NCI-H524 (cell line): ENCODE measurements at regions not wholly inside any gene's neighbourhood (a gene's known extent, or its start where the extent isn't known, plus 50 kb on each side); places are given as distances from the start of the nearest gene placed in this dataset.
A peak's percentile ranks its signal among the peaks of the same experiment; 100 is the strongest.

Source experiments
- DNase-seq, 2 experiments: peaks; one replicate each; lab custom pipeline; 2025; lab: John Stamatoyannopoulos, UW

DNA sequence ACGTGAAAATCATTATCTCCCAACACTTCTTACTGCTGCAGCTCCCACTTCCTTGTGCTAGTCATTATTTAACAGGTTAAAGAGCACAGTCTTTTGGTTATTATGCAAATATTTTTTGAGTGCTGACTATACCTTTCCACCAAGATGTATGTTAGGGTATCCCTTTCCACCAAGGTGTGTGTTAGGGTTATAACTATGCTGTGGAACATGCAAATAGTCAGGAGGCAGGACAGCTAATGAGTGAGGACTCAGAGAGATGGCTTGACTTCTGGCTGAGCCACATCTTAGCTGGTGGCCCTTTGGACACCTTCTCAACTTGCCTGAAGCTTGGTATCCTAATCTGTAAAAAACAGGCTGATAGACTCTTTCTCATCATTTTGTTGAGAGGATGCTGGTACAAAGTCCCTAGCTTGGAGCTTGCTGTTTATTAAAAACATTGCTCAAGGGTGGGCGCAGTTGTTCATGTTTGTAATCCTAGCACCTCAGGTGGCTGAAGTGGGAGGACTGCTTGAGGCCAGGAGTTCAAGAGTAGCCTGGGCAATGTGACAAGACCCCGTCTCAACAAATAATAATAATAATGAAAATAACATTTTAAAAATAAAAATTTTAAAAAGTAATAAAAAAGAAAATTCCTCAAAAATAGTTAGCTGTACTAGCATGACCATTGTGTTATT lies 160.5 kb upstream of the ADAMTS9 start:
- no peak for DNase-seq

DNA sequence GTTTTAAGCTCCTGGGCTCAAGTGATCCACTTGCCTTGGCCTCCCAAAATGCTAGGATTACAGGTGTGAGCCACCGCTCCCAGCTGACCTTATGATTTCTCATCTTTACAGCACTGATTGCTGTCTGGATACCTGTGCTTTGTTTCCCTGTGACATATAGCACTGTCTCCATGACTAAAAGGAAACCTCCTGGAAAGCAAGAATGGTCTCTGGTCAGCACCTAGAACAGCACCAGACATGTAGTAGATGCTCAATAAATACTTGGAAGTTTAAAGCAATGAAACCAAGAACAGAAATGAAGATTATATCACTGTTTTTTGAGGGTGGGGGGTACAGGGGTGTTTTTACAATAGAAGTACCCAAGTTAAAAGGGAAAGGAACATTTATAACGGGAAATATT lies 156.8 kb upstream of the ADAMTS9 start:
- no peak for DNase-seq

DNA sequence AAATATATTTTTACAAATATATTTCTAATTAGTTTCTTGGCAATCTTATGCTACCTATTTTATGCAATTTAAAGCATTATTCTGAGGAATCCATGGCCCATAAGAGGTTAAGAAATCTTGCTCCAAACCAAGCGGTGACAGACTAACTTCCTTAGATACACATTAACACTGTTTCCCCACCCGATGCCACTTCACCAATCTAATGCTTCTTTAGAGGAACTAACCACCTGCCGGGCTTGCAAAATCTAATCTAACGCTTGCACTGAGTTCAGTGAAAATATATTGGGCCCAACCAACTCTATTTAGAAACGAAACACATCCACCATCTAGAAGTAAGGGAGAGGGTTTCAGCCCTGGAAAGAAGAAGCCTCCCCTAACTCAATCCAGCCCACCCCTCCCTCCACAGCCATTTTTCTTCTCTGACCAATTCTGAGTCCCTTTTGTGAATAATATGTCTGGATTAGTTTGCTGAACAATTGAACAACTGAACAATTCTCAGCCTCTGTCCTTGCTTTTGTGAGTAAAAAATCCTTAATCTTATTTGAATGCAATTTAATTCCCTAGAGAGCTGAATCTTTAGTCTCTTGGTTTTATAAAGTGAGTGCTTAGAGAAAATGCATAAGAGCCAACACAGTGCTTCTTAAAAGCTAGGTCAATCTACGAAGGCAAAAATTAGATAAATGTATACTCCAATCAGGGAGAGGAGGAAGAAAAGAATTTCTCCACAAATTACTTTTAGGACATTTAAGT lies 150.4 kb upstream of the ADAMTS9 start:
- DNase-seq: peak; percentile 17 to 57

DNA sequence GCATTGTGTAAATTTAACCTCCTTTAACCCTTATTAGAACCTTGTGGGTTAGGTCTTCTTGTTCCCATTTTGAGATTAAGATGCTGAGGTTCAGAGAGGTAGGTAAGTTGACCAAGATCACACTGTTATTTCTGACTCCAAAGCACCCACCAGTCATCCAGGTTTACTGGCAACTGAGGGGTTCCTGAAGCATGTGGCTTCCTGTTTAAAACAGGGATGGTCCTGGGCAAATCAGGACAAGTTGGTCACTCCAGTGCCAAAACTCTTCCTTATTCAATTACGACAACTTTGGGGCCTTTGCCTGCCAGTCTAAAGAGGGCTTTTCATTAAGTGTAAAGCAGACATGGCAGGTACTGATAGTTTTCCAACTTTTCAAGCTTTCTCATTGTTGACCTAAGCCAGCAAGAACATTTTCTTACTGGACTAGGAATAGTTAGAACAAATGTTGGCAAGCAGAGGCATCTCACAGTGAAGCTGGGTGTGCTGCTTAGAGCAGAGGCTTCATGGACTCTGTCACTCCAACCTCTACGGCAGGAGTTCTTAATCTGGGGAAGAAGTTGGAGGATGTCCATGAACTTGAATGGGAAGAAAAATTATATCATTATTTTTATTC lies 149.4 kb upstream of the ADAMTS9 start:
- no peak for DNase-seq

DNA sequence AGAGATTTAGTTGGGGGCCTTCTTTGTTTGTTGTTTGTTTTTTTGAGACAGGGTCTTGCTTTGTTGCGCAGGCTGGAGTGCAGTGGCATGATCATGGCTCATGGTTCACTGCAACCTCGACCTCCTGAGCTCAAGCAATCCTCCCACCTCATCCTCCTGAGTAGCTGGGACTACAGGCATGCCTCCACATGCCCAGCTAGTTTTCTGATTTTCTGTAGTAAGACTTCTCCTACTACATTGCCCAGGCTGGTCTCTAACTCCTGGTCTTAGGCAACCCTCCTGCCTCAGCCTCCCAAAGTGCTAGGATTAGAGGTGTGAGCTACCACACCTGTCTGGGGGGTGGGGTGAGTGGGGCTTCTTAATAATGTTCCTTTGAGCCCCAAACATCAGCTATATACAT lies 148.3 kb upstream of the ADAMTS9 start:
- no peak for DNase-seq

DNA sequence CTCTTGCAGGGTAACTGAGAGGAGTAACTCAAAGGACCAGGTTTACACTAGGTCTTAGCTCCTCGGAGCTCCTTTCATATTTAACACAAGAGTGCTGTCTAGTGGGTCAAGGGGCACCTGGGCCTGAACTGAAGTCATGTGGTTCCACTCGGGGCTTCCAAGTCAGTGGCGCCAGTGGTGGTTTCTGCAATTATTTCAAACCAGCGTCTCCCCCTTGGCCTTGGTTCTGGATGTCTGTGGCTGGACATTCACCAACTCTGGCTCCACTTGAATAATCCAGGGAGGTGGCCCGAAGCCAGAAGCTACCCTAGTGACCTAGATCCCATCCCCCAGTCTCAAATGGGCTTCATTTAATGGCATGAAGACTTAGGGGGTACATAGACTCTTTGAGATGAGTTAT lies 144.3 kb upstream of the ADAMTS9 start:
- DNase-seq: no peak

DNA sequence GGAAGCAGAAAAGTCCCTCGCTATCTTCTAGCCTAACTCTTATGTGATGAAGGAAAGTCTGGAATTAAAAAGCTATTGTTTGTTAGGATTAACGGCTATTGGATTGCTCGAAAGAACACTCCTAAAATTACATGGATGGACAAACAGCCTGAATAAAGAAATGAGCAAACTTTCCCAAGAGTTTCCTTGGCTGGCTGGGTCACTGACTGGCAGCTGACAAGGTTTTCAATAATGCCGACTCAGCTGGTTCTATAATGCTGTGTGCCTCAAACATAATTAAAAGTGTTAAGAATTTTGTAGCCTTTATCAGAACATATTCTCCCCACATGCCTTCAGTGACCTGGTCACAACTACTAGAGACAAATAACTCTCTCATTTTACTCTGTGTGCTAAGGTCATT lies 142.9 kb upstream of the ADAMTS9 start:
- no peak for DNase-seq

DNA sequence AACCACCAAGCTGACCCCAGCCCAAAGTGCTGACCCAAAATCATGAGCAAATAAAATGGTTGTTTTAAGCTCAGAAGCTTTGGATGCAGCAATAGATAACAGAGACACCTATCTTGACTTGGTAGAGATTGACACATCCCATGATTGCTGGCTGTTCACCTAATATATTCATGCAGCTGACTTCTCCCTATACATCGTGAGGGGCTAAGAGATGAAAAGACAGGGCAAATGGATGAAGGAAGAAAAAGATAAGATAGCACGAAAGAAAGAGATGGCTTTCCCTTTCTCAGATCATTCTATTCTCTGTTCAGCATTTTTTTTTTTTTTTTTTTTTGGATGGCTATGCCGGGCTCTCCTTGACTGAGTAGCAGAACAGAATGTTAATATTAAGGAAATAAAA lies 141.5 kb upstream of the ADAMTS9 start:
- DNase-seq: no peak

DNA sequence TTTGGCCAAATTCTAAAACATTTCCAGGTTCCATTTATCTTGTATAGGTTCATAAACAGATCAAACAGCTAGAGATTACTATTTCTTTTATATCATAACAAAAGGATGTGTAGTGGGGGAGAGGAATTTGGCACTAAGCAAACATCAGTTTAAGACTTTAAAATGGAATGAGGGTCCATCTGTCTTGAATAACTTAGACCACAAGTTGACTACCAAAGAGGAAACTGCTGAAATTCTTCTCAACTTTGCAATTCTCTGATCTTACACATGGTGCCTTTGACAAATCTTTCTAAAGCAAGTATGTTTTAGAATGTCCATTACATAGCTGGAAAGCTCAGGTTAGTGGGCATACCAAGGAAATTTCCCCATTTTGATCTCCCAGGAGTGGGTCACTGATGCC lies 140.5 kb upstream of the ADAMTS9 start:
- DNase-seq: no peak

DNA sequence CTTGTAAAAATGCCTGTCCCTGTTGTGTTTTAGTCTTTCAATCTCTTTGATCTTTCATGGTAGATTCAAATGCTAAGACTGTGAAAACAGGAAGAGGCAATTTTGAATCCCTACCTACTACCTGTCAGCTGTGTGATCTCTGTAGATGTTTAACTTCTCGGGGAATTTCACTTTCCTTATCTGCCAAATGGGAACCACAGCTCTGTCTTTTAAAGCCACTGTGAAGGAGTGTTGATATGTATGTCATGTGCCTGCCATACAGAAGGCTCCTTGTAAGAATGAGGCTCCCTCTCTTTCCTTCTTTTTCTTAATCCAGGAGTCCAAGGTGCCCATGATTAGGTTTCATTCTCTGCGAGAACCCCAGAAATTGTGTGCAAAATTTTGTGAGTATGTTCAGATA lies 139.6 kb upstream of the ADAMTS9 start:
- DNase-seq: no peak

DNA sequence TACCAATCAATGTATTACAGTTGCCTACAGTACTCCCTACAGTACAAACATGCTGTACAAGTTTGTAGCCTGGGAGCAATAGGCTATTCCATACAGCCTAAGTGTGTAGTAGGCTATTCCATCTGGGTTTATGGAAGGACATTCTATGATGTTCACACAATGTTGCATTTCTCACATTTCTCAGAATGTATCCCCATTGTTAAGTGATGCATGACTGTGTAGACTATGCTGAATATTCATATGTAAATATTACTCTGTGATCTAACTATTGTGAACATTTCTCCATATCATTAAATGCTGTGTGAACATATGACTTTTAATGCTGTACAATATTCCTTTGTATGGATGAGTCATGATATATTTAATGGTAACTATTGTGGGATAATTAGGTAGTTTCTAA lies 139.2 kb upstream of the ADAMTS9 start:
- no peak for DNase-seq

DNA sequence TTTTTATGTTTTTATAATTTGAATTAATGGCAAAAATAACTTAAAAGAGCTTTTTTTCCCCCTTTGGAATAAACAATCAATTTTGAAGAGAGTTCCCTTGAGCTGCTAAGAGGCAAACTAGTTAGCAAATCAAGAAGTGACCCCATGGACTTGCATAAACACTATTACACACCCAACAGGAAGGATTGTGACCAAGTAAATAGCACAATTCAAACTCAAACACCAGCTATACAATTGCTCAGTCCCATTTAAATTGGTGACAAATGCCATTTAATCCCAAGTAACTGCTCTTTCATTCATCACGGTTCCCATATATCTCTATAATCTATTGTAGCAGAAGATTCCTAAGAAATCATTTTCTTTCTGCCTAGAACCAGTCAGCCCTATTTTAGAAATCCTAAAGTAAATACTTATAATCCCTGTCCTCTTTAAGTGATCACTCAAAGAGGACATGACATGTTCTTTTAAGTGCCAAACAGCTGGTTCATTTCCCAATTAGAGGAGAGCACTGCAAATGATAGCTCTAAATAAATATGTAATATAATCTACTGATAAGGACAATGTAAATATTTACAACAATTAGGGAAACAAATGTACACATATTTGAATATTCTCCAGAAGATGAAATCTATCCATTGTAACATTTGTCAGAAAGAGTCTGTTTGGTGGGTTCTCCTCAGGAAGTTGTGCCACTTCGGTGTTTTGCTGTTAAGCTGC lies 137.8 kb upstream of the ADAMTS9 start:
- peak in 1 of 2 experiments; percentile 52 for DNase-seq

DNA sequence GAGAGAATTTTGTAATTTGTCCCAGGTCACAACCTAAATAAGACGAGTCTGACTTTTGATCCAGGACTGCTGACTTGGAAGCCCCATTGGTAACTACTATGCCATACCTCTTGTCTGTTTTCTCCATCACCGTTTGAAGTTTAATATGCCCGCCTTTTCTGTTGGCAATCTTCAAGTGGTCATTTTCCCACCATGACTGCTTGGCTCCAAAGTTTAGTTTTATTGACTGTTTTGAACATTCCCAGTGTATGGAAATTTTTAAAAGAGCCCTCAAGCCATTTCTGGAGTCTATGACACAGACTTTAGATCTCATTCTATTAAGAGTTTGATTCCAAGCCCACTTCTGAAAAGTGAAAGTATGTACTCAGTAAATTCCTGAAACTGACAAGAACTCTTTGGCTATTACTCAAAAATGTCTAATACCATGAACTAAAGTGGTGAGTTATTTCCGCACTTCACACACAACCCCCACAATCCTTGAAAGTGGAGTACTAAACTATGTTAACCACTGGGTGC lies 136.7 kb upstream of the ADAMTS9 start:
- DNase-seq: no peak

DNA sequence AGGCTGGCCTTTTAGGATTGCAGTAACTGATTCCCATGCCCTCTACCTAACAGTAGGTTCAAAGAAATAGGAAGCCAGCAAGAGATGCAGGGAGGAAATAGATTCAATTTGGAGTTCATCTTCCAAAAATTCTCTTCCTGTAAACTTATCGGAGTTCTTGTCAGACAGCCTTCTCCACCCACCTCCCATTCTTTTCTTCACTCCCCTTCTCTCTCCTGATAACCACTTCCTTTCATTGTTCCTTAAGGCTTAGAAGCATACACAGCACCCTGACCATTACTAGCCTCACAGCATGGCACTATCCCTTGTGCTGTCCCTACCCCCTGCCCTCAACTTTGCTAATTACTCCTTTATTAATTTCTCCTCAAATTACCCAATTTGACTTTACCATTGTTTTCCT lies 130.4 kb upstream of the ADAMTS9 start:
- DNase-seq: no peak

DNA sequence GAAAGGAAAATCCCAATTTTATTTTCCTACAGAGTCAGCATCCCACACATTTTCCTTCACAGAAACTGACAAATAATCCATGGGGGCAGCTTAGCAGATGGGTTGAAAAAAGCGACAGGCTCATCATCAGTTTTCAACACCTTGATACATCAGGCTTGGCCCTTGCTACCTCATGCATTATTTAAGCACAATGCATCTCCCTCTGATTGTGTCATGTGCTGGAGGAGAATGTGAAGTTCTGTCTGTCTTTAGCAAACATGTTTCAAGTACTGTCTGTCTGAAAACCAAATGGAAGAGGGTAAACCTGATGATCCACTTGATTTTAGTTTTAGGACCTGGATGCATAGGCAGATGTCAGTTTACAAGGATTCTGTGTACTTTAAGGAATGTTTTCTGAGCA lies 128.6 kb upstream of the ADAMTS9 start:
- DNase-seq: no peak

DNA sequence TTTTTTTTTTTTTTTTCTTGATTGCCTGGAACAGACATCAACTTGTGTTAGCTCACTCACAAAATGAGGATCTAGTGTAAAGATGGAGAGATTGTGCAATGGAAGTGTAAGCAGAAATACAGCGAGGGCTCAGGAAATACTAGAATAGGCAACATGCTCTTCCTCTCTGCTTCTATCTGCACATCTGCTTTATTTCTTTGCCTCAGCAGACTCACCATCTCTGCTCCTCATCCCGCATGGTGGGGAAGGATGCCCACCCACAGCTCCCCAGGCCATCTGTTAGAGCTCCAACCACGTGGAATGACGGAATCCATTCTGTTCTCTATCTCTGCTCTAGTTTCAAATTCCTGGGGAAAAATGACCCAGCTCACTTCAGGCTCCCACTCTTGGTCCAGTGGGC lies 128.0 kb upstream of the ADAMTS9 start:
- DNase-seq: peak in 1 of 2 experiments; percentile 39

DNA sequence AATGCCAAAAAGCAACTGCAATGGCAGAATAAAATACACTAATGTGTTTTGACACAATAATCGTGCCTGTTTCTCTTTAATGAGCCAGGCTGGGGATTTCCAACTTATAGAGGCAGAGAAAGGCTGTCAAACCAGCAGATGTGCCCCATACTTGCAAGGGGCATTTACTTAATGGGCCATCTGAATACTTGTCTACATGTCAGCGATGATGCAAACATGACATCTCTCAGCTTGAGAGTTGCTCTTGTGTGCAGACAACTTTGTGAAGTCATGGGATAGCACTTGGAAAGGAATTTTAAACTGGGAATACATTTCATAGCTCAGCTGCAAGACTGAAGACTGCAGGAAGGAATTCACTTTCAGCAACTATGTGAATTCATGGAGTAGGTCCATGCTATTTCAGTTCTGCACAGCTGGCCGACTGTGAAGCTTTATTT lies 127.4 kb upstream of the ADAMTS9 start:
- DNase-seq: peak in 1 of 2 experiments; percentile 16

DNA sequence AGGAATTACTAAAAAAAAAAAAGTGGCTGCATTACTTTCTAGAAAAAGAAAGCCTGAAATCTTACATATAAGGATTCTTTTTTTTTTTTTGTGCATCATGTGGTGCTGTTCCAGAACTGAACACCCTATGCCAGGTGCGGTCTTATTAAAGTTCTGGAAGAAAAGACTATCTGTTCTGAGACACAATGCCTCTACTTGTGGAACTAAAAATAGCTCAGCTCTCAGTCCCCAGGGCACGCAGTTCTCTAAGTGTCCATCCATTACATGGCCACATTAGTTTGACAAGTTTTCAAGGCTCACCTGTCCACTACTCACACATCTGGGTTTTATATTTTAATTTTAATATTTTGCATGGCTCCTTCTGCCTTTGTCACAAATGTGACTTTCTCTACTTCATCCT lies 126.6 kb upstream of the ADAMTS9 start:
- no peak for DNase-seq

DNA sequence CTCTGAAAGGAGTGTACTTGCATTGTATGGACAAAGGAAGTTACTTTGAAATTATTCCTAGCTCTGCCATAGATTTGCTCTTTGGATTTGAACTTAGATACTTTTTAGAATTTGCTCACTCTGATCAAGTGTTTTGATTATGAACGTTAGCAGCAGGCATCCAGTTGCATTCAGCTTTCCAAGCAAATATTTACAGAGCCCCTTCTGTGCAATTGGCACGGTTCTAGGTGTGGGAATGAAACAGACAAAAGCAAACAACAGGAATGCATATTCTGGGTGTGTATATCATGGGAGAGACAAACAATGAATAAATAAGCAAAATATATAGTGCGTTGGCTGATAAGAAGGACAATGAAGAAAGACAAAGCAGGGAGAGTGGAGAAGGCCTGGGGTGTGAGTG lies 125.5 kb upstream of the ADAMTS9 start:
- no peak for DNase-seq

DNA sequence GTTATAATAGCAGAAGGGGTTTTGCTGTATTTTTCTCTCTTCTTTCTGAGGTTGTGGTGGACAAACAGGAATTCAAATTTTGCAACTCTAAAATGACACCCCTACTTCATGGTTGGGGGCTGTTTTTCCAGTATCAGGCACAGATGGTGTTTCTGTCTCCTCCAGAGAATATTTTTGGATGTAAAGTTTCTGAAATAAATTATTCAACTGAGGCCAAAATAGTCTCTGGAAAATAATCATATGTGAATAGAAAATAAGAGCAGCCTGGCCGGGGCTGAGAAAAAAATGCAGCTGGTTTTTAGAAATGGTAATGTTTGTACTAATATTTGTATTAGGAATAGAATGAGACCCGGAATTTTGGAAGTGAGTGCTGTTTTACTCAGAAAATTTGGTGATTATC lies 121.3 kb upstream of the ADAMTS9 start:
- DNase-seq: no peak

DNA sequence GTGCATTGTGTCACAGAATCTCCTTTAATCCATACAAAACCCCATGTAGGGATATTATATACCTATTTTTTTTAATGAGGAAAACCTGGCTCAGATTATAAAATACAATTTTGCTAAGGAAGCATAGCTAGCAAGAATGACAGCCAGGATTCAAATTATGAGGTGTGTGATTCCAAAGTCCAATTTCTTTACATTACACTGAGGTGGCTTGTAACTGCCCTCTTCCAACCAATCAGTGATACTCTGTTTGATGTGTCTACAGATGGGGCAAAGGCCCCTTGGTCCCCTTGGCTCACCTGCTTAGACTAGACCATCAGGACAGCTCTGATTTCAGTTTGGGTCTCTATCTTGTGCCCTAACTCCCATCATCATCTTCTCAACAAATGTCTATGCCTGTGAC lies 120.3 kb upstream of the ADAMTS9 start:
- no peak for DNase-seq
